ENCODE measurements at regions not wholly inside any gene's neighbourhood (a gene's known extent, or its start where the extent isn't known, plus 50 kb on each side); places are given as distances from the start of the nearest gene placed in this dataset.

GRCh38 chr2:58720770-58721697 is 479.9 kb upstream of the FANCL start:
- TF ChIP-seq CTCF (IDR thresholded peaks at IDR 0.05) (no peak), POLR2A (IDR thresholded peaks at IDR 0.05) (no peak)

All from Peyer's patch (tissue), 4 donors.